ENCODE measurements at regions not wholly inside any gene's neighbourhood (a gene's known extent, or its start where the extent isn't known, plus 50 kb on each side); places are given as distances from the start of the nearest gene placed in this dataset.
A peak's percentile ranks its signal among the peaks of the same experiment; 100 is the strongest.

- Histone ChIP-seq H3K4me1 (peaks cover 16% of the 10 kb centered on the region), H3K27me3 (replicated peaks; ENCODE audit: control insufficient read depth, insufficient read depth, low read length) (no peaks in the 10 kb centered on the region), H3K36me3 (ENCODE audit: control insufficient read depth, insufficient read depth, low read length) (no peaks in the 10 kb centered on the region), H3K4me3 (ENCODE audit: low read depth, low read length) (no peak overlapping the region), H3K9me3 (no peaks in the 10 kb centered on the region)
- POLR2A ChIA-PET: interaction anchor here (0.5 to 1.1 kb wide), 3 partner anchors 279 to 392 kb away, joined by 3 to 5 read pairs (median 3); partner anchors contain the start of gene SLC38A1
- peaks cover 26% of the 10 kb centered on the region for H3K4me1 Mint-ChIP-seq (ENCODE audit: low read depth, unreplicated experiment)
- TF ChIP-seq CTCF (IDR thresholded peaks at IDR 0.05; ENCODE audit: insufficient read depth in 1 of 2, low read depth in 1 of 2, low read length in 1 of 2, severe bottlenecking in 1 of 2, unreplicated experiment in 1 of 2): peak; percentile 76 to 91
- no TSS peak for BruUV-seq (replicated peaks)
- H3K27me3 Mint-ChIP-seq (ENCODE audit: insufficient read depth, unreplicated experiment): no peaks in the 10 kb centered on the region
- H3K36me3 Mint-ChIP-seq (ENCODE audit: insufficient read depth, unreplicated experiment): no peaks in the 10 kb centered on the region
- DNase-seq: peak in 1 of 2 experiments; percentile 72
- H3K4me3 Mint-ChIP-seq (ENCODE audit: unreplicated experiment): no peak overlapping the region
- no peak overlapping the region for H3K27ac Mint-ChIP-seq (ENCODE audit: unreplicated experiment)
- intact Hi-C loops (cut with micrococcal nuclease; ENCODE audit: unreplicated experiment): loop anchor here (1.0 to 5.0 kb wide), 7 partner anchors 169 to 669 kb away; partner anchors contain the start of gene SCAF11
- CTCF ChIA-PET: interaction anchor here (0.5 to 1.9 kb wide), 26 partner anchors 10 to 671 kb away, joined by 3 to 18 read pairs (median 4); partner anchors contain the start of genes SCAF11, SLC38A1 and SLC38A2
- H3K9me3 Mint-ChIP-seq (ENCODE audit: unreplicated experiment): no peaks in the 10 kb centered on the region
Measured at GRCh38 chr12:46661110-46661845, 164.5 kb downstream of the SLC38A4 start.

- POLR2A ChIA-PET: interaction anchor here (1.1 kb wide), 1 partner anchor 289 kb away, joined by 3 read pairs; no protein-coding TSS in a partner anchor
- no TSS peak for BruUV-seq (replicated peaks)
Measured at GRCh38 chr12:46660719-46661109, 165.1 kb downstream of the SLC38A4 start.

More at GRCh38 chr12:46660719-46661109, 165.1 kb downstream of the SLC38A4 start:
- no peaks in the 10 kb centered on the region for H3K27me3 Mint-ChIP-seq (ENCODE audit: insufficient read depth, unreplicated experiment)
- Histone ChIP-seq H3K9me3 (no peaks in the 10 kb centered on the region), H3K4me3 (ENCODE audit: low read depth, low read length) (no peak overlapping the region), H3K27me3 (replicated peaks; ENCODE audit: control insufficient read depth, insufficient read depth, low read length) (no peaks in the 10 kb centered on the region), H3K4me1 (peaks cover 16% of the 10 kb centered on the region), H3K36me3 (ENCODE audit: control insufficient read depth, insufficient read depth, low read length) (no peaks in the 10 kb centered on the region)
- no peak for TF ChIP-seq CTCF (IDR thresholded peaks at IDR 0.05; ENCODE audit: insufficient read depth in 1 of 2, low read depth in 1 of 2, low read length in 1 of 2, severe bottlenecking in 1 of 2, unreplicated experiment in 1 of 2)
- H3K9me3 Mint-ChIP-seq (ENCODE audit: unreplicated experiment): no peaks in the 10 kb centered on the region
- peaks cover 26% of the 10 kb centered on the region for H3K4me1 Mint-ChIP-seq (ENCODE audit: low read depth, unreplicated experiment)
- CTCF ChIA-PET: interaction anchor here (0.5 to 1.9 kb wide), 24 partner anchors 9 to 535 kb away, joined by 3 to 18 read pairs (median 4); partner anchors contain the start of genes SLC38A1 and SLC38A2
- no peak overlapping the region for H3K27ac Mint-ChIP-seq (ENCODE audit: unreplicated experiment)
- DNase-seq: no peak
- intact Hi-C loops (cut with micrococcal nuclease; ENCODE audit: unreplicated experiment): loop anchor here (1.0 to 5.0 kb wide), 7 partner anchors 168 to 668 kb away; partner anchors contain the start of gene SCAF11
- H3K4me3 Mint-ChIP-seq (ENCODE audit: unreplicated experiment): no peak overlapping the region
- H3K36me3 Mint-ChIP-seq (ENCODE audit: insufficient read depth, unreplicated experiment): no peaks in the 10 kb centered on the region
